Fibroblast of skin of left biceps (primary cell): ENCODE measurements at regions not wholly inside any gene's neighbourhood (a gene's known extent, or its start where the extent isn't known, plus 50 kb on each side); places are given as distances from the start of the nearest gene placed in this dataset.

Experiments used
- DNase-seq, 2 experiments: peaks; one replicate each; pipeline ENCODE4 v3.0.0-alpha.2; 2013; ENCODE audit warnings: low read depth in 2 of 2

DNA sequence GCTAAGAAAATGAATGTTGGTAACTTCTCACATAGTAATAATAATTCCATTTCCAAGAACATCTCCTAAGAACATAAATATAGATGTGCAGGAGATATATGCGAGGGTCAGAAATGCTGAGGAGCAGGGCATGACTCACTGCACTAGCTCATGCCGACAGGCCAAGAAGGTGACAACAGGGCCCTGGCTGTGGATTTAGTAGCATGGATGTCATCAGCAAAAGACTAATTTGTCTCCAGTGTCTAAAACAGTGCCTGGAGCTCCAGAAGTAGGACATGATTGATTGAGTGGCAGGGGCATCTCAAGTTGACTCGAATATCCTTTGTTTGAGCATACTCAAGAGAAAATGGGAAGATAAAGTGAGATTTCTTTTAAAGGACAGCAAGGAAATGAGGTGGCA lies 207.0 kb upstream of the FOXA2 start:
- no peak for DNase-seq

DNA sequence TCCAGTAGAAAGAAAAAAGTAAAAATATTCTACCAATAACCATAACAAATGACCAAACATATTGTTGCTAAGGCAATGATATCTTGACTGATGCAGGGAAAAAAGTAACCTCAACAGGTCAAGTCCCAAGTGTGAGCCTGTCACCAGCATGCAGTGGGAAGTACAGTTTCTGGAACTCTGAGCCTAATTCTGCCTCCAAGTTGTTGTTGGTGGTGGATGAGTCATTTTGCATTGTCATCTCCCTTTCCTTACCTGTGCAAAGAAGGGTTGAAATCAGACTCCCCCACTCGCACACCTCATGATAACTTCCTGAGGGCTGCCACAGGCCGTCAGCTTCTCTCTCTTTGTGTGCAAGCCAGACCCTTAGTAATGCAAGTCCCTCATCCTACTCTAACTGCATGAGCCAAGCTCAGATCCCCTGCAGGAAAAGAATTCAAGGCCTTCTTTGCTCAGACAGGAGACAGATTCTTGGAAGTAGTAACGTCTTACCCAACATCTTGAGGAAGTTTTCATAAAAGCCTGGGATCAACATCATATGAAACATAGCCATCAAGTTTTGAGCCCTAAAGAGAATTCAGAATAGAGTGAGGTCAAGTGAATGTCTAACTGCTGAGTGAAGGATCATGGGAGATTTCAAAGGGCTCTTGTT lies 207.6 kb upstream of the FOXA2 start:
- DNase-seq = no peak

DNA sequence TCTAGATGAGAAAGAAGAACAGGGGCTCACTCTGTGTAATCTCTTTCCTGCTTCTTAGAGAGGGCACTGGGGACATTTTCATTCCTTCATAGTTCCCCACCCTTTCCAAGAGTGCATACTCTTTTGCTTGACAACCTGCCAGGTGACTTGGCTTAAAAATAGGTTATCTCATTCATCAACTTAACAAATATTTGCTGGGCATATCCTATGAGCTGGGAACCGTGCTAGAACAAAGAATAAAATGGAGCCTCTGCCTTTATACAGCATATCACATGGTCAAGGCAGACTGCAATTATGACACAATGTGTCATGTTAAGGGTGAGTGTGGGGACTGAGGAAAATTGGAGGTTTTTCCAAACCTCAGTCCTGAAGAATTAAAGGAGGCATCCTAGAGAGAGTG lies 209.8 kb upstream of the FOXA2 start:
- no peak for DNase-seq

- DNase-seq = no peak
Measured at GRCh38 chr20:22795433-22795832, 211.1 kb upstream of the FOXA2 start.

DNA sequence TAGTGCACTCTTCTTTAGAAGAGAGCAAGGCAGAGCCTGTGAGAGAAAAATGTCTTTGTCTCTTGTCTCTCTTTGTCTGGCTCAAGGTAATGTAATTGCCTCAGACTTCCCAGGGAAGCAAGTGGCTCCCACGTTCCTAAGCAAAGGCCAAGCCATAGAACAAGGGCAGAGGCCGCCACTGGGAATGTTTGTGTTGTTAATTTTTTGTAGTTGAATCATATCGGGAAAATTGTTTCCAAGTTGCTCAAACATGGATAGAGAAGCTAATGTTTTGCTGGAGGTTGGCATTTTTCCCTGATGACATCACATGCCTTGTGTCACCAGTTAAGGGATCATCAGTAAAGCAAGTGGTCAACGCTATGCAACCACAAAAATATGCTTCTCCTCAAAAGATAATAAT lies 211.5 kb upstream of the FOXA2 start:
- DNase-seq = peak; percentile 94

GRCh38 chr20:22796469-22797077 lies 212.2 kb upstream of the FOXA2 start:
- peak; percentile 37 to 53 for DNase-seq

- DNase-seq = no peak
Measured at GRCh38 chr20:22797103-22797502, 212.7 kb upstream of the FOXA2 start.

DNA sequence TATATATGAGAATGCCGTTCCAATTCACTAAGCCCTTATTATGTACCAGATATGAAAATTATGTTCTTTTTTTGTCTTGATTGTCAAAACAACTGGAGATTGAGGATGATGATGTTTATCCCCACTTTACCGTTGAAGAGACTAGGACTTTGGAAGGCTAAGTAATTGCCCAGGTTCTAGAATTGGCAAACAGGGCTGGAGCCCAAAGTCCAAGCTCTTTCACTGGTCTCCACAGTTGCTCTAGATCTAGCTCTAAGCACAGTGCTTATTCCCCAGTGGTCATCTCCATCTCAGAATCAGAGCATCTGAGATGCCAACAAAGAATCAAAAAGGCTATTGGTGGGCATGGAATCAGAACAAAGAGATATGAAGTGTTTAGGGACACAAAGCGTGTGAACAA lies 215.3 kb upstream of the FOXA2 start:
- DNase-seq = no peak

DNA sequence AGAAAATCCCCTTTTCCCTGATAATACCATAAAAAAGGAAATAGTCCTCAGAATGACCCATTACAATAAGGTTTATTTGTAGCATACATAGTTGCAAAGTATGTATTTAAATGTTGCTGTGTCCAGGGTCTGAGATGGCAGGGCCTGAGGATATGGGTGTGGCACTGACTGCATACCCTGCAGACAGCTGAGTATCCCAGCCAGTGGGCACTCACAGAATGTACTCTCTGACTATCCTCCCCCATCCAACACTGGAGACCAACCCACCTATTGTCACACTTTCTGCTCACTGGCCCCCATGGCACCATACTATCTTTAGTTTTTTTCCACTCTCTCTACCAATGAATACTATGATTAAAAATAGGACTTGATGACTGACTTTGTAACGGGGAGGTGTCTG lies 215.8 kb upstream of the FOXA2 start:
- DNase-seq = no peak

DNA sequence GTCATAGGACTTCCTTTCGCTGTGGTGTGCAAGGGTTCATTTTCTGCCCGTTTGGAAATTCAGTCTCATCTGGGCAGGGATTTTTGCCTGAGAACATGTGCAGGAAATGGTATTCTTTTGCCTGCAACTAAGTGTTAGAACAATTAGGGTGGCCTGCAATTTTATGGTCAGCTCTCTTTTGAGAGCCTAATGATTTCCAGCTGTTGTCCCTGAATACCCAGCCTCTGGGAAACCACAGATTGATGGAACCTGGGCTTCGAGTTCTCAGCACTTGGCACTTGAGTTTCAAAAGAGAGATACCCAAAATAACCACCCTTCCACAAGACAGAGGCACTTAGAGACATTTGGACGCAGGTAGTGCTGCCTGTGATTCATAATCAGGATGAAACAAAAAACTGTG lies 217.2 kb upstream of the FOXA2 start:
- DNase-seq = no peak

DNA sequence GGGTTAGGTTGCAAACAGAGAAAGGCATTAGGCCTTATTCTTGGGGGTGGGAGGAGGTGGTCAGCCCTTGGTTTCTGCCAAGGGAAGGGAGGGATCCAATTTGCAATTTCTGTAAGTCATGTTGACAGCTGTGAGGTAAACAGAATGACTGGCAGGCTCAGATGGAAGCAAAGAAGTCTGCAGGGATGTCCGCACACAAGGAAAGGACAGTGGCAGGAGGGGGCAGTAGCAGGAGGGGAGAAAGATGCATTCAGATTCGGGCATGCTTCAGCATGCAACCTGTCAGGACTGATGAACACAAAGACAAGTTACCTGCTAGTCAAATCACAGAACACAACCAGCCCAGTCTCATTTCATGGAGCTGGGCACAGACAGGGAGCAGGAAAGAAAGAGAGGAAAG lies 217.9 kb upstream of the FOXA2 start:
- no peak for DNase-seq

DNA sequence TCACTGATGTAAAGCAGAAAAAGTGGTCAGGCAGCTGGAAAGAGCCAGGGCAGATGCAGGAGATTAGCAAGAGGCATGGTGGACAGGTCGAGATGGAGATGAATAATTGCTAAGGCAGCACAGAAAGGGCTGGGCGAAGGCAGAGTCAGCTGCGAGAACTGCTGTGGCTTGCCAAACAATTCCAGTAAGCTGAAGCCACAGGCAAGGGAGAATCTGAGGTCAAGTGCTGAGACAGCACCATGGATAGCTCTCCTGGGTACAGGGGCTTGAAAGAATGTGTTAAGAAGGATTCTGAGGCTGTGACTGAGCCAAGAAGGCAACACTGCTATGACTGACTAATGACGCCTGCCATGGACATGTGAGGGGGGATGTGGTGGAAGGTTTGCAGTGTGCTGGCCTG lies 220.8 kb upstream of the FOXA2 start:
- DNase-seq = peak; percentile 79 to 81

- DNase-seq = no peak
Measured at GRCh38 chr20:22805996-22806395, 221.6 kb upstream of the FOXA2 start.

DNA sequence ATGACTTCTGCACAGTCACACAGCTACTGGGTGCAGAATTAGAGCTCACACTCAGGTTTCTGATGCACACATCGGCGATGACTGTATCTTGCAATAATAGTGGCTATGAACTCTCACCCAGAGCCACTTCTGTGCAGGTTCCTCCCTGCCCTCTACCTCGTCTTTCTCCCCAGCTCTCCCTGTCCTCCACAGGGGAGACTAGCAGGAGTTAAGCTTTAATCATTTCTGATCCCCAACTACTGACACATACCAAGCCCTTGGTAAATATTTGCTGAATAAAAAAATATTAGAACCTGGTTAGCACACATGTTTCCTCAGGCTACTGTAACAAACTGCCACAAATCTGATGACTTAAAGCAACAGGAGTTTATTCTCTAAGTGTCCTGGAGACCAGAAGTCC lies 222.7 kb upstream of the FOXA2 start:
- no peak for DNase-seq

DNA sequence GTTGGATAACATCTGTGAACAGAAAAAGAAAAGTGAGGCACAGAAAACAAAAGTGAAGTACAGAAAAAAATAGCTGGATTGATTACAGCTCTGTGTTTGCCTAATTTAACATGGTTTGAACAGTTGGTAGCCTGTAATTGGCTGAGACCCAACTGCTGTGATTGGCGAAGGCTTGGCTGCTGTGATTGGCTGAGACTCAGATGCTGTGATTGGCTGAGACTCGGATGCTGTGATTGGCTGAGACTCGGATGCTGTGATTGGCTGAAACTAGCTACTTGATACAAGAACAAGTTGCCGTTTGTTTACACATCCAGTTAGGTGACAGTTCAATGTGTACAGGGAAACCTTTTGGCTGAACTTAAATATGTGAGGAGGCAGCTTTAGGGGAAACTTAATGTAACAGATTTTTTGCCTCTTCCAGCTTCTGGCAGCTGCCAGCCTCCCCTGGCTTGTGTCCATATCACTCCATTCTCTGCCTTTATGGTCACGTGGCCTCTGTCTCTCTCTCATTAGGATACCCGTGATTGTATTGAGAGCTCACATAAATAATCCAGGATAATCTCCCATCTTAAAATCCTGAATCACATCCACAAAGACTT lies 223.4 kb upstream of the FOXA2 start:
- DNase-seq = no peak

- DNase-seq = no peak
Measured at GRCh38 chr20:22808628-22809027, 224.3 kb upstream of the FOXA2 start.

- DNase-seq = no peak
Measured at GRCh38 chr20:22810030-22810429, 225.1 kb upstream of the SSTR4 start.

DNA sequence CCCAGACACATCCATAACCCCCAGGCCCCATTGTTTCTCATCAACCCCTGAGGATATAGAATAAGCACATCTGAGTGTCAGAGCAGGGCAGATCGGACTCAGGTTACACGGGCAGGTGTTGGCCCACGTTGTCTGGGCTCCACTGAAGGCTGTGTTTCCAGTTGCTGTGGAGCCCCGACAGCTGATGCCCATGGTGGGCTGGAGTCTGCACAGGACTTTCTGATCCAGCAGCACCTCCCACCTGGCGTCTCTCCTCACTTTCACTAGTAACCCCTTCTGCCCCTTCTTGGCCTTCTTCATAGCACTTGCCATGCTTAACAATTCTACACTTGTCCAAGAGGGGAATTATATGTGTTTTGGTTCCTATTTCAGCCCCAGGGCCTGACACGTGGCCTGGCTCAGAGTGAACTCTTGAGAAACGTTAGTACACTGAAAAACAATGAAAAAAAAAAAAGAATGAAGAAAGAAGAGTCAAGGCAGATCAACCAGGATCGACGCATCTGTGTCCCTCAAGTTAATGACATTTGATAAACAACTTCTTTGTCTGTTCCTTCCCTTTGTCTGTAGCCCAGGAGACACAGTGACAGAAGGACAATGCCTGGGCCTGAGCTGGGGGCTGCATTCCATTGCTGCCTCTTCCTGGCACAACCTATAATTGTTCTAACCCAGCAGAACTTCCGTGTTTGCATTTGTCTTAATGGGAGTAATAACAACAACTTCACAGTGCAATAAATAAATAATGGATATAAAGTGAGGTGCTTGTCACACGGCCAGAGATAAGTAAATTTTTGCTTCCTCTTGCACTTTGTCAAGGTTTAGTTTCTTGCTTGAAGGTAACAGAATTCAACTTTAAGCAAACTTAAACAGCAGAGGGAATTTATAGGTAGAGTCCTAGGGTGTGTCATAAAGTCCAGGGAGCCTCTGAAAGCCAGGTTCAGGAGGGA lies 224.2 kb upstream of the SSTR4 start:
- DNase-seq = no peak

GRCh38 chr20:22814471-22815205 lies 220.5 kb upstream of the SSTR4 start:
- DNase-seq = no peak

DNA sequence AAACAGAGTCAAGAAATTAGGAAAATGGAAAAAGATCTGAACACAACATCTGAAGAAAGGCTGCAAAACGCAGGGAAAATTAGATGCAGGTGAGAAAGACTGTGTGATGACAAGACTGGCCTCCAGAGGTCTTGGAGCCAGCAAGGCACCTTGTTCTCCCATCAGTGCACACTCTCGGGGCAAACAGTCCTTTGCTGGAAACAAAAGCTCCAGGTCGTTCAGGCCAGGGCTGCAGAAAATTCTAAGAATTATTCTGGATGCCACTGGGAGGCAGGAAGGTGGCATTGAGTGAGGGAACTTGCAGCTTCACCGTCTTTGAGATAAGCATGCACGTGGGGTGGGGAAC lies 219.9 kb upstream of the SSTR4 start:
- no peak for DNase-seq

DNA sequence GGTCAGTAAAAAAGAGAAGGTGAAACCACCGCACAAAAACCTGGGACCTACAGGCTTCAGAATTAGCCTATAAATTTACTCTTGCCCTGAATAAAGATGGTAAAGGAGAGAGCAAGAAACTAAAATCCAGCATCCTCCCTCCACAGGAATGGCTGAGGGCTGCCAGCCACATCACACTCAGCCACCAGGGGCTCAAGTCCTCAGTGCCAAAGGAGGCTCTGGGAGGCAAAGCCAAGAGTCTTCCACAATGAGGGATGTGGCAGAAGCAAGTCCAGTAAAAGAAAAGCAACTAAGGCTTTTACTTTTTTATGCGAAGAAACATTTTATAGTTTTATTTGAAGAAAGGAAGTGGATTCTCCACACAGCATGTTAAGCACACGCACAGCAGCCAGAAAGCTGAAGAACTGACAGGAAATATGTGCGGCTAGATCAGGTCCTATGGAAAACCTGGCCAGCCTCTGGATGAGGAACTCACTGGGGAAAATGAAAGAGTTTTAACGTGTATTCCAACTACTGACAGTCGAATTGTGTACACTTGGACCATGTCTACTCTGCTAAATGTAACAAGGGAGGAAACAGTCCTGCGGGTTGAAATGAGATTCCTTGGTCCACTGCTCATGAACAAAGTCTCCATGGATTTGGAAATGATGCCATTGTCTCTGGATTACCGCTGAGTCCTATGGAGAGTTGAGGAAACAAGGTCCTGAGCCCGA lies 219.4 kb upstream of the SSTR4 start:
- DNase-seq = no peak
